T-helper 1 cell treated with Interleukin-12 subunit alpha and Interleukin-12 subunit beta and Interleukin-4 antibody, amounts not matched to agents 30 μg/mL and 1 μg/mL, for 36 hours (primary cell): ENCODE measurements at regions not wholly inside any gene's neighbourhood (a gene's known extent, or its start where the extent isn't known, plus 50 kb on each side); places are given as distances from the start of the nearest gene placed in this dataset.

Experiments
- H3K27ac Mint-ChIP-seq: one replicate; pipeline ENCODE4 v1.8.0; 2021; ENCODE audit warnings: mild to moderate bottlenecking, mixed read lengths
- H3K27me3 Mint-ChIP-seq: one replicate; pipeline ENCODE4 v1.8.0; 2021; ENCODE audit warnings: low read depth, mixed read lengths
- H3K36me3 Mint-ChIP-seq: one replicate; pipeline ENCODE4 v1.8.0; 2021; ENCODE audit warnings: low read depth, mixed read lengths
- H3K4me1 Mint-ChIP-seq: one replicate; pipeline ENCODE4 v1.8.0; 2021; ENCODE audit warnings: low read depth, mixed read lengths
- H3K4me3 Mint-ChIP-seq: one replicate; pipeline ENCODE4 v1.8.0; 2021; ENCODE audit warnings: mild to moderate bottlenecking, moderate library complexity, mixed read lengths
- H3K9me3 Mint-ChIP-seq: one replicate; pipeline ENCODE4 v1.8.0; 2021; ENCODE audit warnings: mixed read lengths

- no peak overlapping the region for H3K27ac Mint-ChIP-seq
- H3K4me3 Mint-ChIP-seq: no peak overlapping the region
- H3K9me3 Mint-ChIP-seq: peaks cover 22% of the 10 kb centered on the region
- H3K4me1 Mint-ChIP-seq: no peaks in the 10 kb centered on the region
- H3K36me3 Mint-ChIP-seq: no peaks in the 10 kb centered on the region
- no peaks in the 10 kb centered on the region for H3K27me3 Mint-ChIP-seq
These were observed 97.1 kb upstream of the MYOCD start for GRCh38 chr17:12568358-12569251.

- peaks cover 15% of the 10 kb centered on the region for H3K9me3 Mint-ChIP-seq
- H3K36me3 Mint-ChIP-seq: no peaks in the 10 kb centered on the region
- no peak overlapping the region for H3K27ac Mint-ChIP-seq
- H3K4me3 Mint-ChIP-seq: no peak overlapping the region
- no peaks in the 10 kb centered on the region for H3K27me3 Mint-ChIP-seq
- no peaks in the 10 kb centered on the region for H3K4me1 Mint-ChIP-seq
These were observed 94.1 kb upstream of the MYOCD start for GRCh38 chr17:12571606-12572005.

- no peaks in the 10 kb centered on the region for H3K27me3 Mint-ChIP-seq
- H3K4me1 Mint-ChIP-seq: no peaks in the 10 kb centered on the region
- H3K9me3 Mint-ChIP-seq: peaks cover 22% of the 10 kb centered on the region
- no peaks in the 10 kb centered on the region for H3K36me3 Mint-ChIP-seq
- H3K27ac Mint-ChIP-seq: no peak overlapping the region
- no peak overlapping the region for H3K4me3 Mint-ChIP-seq
These were observed 91.2 kb upstream of the MYOCD start for GRCh38 chr17:12574525-12574924.

- peaks cover 20% of the 10 kb centered on the region for H3K9me3 Mint-ChIP-seq
- no peaks in the 10 kb centered on the region for H3K4me1 Mint-ChIP-seq
- H3K4me3 Mint-ChIP-seq: no peak overlapping the region
- no peak overlapping the region for H3K27ac Mint-ChIP-seq
- H3K27me3 Mint-ChIP-seq: no peaks in the 10 kb centered on the region
- H3K36me3 Mint-ChIP-seq: no peaks in the 10 kb centered on the region
These were observed 90.0 kb upstream of the MYOCD start for GRCh38 chr17:12575641-12576040.

GRCh38 chr17:12579288-12579687 lies 86.4 kb upstream of the MYOCD start:
- Mint-ChIP-seq H3K9me3 (peaks cover 29% of the 10 kb centered on the region), H3K36me3 (no peaks in the 10 kb centered on the region), H3K4me1 (no peaks in the 10 kb centered on the region), H3K27me3 (no peaks in the 10 kb centered on the region), H3K27ac (no peak overlapping the region), H3K4me3 (no peak overlapping the region)

- no peaks in the 10 kb centered on the region for H3K4me1 Mint-ChIP-seq
- no peaks in the 10 kb centered on the region for H3K36me3 Mint-ChIP-seq
- H3K27ac Mint-ChIP-seq: no peak overlapping the region
- no peaks in the 10 kb centered on the region for H3K27me3 Mint-ChIP-seq
- H3K4me3 Mint-ChIP-seq: no peak overlapping the region
- peaks cover 33% of the 10 kb centered on the region for H3K9me3 Mint-ChIP-seq
These were observed 85.0 kb upstream of the MYOCD start for GRCh38 chr17:12580640-12581039.

GRCh38 chr17:12584727-12585126 lies 81.0 kb upstream of the MYOCD start:
- H3K4me1 Mint-ChIP-seq: no peaks in the 10 kb centered on the region
- H3K9me3 Mint-ChIP-seq: peaks cover 37% of the 10 kb centered on the region
- H3K27ac Mint-ChIP-seq: no peak overlapping the region
- H3K27me3 Mint-ChIP-seq: no peaks in the 10 kb centered on the region
- no peaks in the 10 kb centered on the region for H3K36me3 Mint-ChIP-seq
- H3K4me3 Mint-ChIP-seq: no peak overlapping the region

GRCh38 chr17:12588531-12588930 lies 77.2 kb upstream of the MYOCD start:
- H3K4me3 Mint-ChIP-seq: no peak overlapping the region
- H3K27me3 Mint-ChIP-seq: no peaks in the 10 kb centered on the region
- no peaks in the 10 kb centered on the region for H3K4me1 Mint-ChIP-seq
- H3K36me3 Mint-ChIP-seq: no peaks in the 10 kb centered on the region
- no peak overlapping the region for H3K27ac Mint-ChIP-seq
- peaks cover 32% of the 10 kb centered on the region for H3K9me3 Mint-ChIP-seq

GRCh38 chr17:12590417-12590816 lies 75.3 kb upstream of the MYOCD start:
- Mint-ChIP-seq H3K27me3 (no peaks in the 10 kb centered on the region), H3K4me1 (no peaks in the 10 kb centered on the region), H3K9me3 (peaks cover 20% of the 10 kb centered on the region), H3K4me3 (no peak overlapping the region), H3K36me3 (no peaks in the 10 kb centered on the region), H3K27ac (no peak overlapping the region)

GRCh38 chr17:12591021-12591735 lies 74.5 kb upstream of the MYOCD start:
- no peaks in the 10 kb centered on the region for H3K36me3 Mint-ChIP-seq

GRCh38 chr17:12592941-12593340 lies 72.7 kb upstream of the MYOCD start:
- H3K27ac Mint-ChIP-seq: no peak overlapping the region
- H3K27me3 Mint-ChIP-seq: no peaks in the 10 kb centered on the region
- no peaks in the 10 kb centered on the region for H3K4me1 Mint-ChIP-seq

More at GRCh38 chr17:12591021-12591735, 74.5 kb upstream of the MYOCD start:
- Mint-ChIP-seq H3K4me1 (no peaks in the 10 kb centered on the region), H3K4me3 (no peak overlapping the region), H3K9me3 (peaks cover 15% of the 10 kb centered on the region), H3K27me3 (no peaks in the 10 kb centered on the region), H3K27ac (no peak overlapping the region)

GRCh38 chr17:12596961-12597360 lies 68.7 kb upstream of the MYOCD start:
- Mint-ChIP-seq H3K36me3 (no peaks in the 10 kb centered on the region), H3K27me3 (no peaks in the 10 kb centered on the region), H3K4me3 (no peak overlapping the region), H3K27ac (no peak overlapping the region), H3K4me1 (no peaks in the 10 kb centered on the region), H3K9me3 (peaks cover 8% of the 10 kb centered on the region)

More at GRCh38 chr17:12592941-12593340, 72.7 kb upstream of the MYOCD start:
- Mint-ChIP-seq H3K36me3 (no peaks in the 10 kb centered on the region), H3K9me3 (peaks cover 11% of the 10 kb centered on the region), H3K4me3 (no peak overlapping the region)

GRCh38 chr17:12597895-12598294 lies 67.8 kb upstream of the MYOCD start:
- Mint-ChIP-seq H3K4me3 (no peak overlapping the region), H3K4me1 (no peaks in the 10 kb centered on the region), H3K9me3 (peaks cover 4% of the 10 kb centered on the region), H3K27ac (no peak overlapping the region), H3K36me3 (no peaks in the 10 kb centered on the region), H3K27me3 (no peaks in the 10 kb centered on the region)

GRCh38 chr17:12599186-12599920 lies 66.3 kb upstream of the MYOCD start:
- Mint-ChIP-seq H3K4me1 (no peaks in the 10 kb centered on the region), H3K27me3 (no peaks in the 10 kb centered on the region), H3K9me3 (peaks cover 7% of the 10 kb centered on the region), H3K27ac (no peak overlapping the region), H3K36me3 (no peaks in the 10 kb centered on the region), H3K4me3 (no peak overlapping the region)
